ENCODE measurements at regions not wholly inside any gene's neighbourhood (a gene's known extent, or its start where the extent isn't known, plus 50 kb on each side); places are given as distances from the start of the nearest gene placed in this dataset.

- TF ChIP-seq CTCF (optimal IDR thresholded peaks at IDR 0.05 in 1 of 3, IDR thresholded peaks at IDR 0.05 in 1 of 3, conservative IDR thresholded peaks at IDR 0.05 in 1 of 3; ENCODE audit: extremely low read depth in 1 of 3, insufficient read depth in 2 of 3, low read length in 3 of 3) (no peak), EZH2 (IDR thresholded peaks at IDR 0.05; ENCODE audit: low read length) (no peak)
Observed at GRCh38 chr12:87772401-87772800, 256.8 kb downstream of the C12orf50 start.

Data from keratinocyte (primary cell).